HG02610 (cell line): ENCODE measurements at regions not wholly inside any gene's neighbourhood (a gene's known extent, or its start where the extent isn't known, plus 50 kb on each side); places are given as distances from the start of the nearest gene placed in this dataset.

ENCODE experiments used
- ATAC-seq: cut with Tn5 transposase; IDR thresholded peaks from one replicate; pipeline ENCODE4 v1.9.1; 2021; ENCODE audit warnings: mild to moderate bottlenecking, moderate library complexity; ENCODE audit not compliant: unreplicated experiment

DNA sequence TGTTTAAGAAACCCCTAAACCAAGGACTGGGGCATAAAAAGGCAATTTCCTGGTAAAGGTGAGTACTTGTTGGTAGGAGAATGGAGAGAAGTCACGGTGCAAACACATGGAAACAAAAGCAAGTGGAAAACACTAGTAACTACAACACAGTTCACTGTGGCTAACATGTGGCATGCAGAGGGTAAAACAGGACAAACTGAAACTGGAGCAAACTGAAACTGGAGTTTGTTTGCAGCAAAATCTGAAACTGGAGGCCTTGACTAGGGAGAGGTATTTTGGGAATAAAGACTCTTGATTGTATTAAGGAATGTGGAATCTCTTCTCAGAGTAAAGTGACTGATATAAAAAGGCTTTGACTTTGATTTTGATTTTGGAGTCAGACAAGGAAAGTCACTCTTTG lies 376.3 kb upstream of the PRMT6 start:
- ATAC-seq = no peak

- no peak for ATAC-seq
Measured at GRCh38 chr1:106680776-106681344, 375.6 kb upstream of the PRMT6 start.

DNA sequence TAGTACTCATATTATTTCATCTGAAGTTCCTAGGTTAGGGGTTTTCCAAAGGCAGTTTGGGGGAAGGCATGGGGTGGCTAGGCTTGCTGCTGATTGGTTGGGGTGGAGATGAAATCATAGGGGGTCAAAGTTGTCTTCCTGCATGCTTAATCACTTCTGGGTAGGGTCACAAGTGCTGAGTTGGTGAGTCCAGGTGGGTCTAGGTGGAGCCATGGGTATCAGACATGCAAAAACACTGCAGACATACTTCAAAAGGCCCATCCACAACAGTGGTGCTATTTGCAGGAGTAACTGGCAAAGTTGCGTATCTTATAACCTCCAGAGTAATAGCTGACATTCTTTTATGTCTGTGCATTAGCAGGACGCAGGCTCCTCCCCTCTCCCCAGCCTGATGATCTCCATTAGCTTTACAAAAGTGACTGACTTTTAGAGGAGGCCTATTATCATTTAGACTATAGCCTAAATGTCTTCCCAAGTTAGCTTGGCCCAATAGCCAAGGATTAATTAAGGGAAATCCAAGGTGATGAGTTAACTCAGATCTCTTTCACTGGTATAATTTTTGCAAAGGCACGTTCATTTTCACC lies 374.4 kb upstream of the PRMT6 start:
- no peak for ATAC-seq

GRCh38 chr1:106688446-106688845 lies 368.0 kb upstream of the PRMT6 start:
- no peak for ATAC-seq

- ATAC-seq = no peak
Measured at GRCh38 chr1:106698660-106699059, 357.8 kb upstream of the PRMT6 start.

DNA sequence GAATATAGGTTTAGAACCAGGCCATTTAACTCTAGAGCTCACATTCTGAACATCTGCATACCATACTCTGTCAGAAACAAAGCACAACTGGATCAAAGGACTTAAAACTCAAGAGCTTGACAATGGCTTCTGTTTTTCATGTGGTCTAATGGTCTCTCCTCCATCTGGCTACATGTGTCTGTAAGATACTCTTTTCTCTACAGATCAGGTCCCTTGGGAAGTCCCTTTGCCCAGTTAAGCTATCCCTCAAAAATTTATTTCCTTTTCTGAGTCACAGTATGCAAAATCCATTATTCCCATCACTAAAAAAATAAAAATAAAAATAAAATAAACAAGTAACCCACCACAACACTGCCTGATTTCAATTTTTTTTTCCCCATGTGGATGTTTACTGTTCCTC lies 357.0 kb upstream of the PRMT6 start:
- no peak for ATAC-seq

GRCh38 chr1:106700211-106700610 lies 356.3 kb upstream of the PRMT6 start:
- no peak for ATAC-seq

- no peak for ATAC-seq
Measured at GRCh38 chr1:106705971-106706370, 350.5 kb upstream of the PRMT6 start.

- ATAC-seq = no peak
Measured at GRCh38 chr1:106717591-106717990, 338.9 kb upstream of the PRMT6 start.

GRCh38 chr1:106721790-106722189 lies 334.7 kb upstream of the PRMT6 start:
- ATAC-seq = no peak

DNA sequence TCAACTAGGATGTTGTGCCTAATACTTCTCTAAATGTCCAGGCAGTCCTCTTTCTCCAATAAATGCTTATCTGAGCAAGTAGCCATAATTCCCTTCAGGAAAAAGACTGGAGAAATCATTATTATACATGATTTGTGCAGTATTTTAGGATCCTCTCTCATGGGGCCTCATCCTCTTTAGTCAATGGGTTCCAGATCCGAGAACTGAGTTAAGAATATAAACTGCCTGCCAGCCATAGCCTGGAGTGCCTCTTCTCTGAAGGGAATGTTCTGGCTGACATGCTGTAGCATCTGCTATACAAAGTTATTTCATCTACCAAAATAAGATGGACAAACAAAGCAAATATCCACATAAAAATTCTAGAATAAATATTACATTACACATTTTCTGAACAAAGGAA lies 334.0 kb upstream of the PRMT6 start:
- ATAC-seq = no peak

GRCh38 chr1:106727171-106727570 lies 329.3 kb upstream of the PRMT6 start:
- ATAC-seq = peak; percentile 92

GRCh38 chr1:106746448-106747085 lies 309.9 kb upstream of the PRMT6 start:
- no peak for ATAC-seq

DNA sequence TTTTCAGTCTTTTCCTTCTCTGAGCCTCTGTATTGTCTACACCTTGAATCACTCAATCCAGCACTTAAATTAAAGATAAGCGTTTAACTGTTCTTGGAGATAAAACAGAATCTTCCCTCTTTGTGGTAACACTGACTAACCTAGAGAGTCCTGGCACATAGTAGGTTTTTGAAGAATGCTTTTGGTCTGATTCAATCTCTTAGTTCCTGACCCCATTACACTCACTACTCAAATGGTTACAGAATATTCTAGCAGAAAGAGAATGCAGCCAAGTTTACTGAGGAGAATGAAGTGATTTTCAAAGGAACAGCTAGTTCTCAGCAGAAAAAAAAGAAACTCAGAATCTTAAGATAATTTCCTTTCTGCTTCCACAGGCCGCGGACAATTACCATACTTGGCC lies 309.2 kb upstream of the PRMT6 start:
- ATAC-seq = no peak

DNA sequence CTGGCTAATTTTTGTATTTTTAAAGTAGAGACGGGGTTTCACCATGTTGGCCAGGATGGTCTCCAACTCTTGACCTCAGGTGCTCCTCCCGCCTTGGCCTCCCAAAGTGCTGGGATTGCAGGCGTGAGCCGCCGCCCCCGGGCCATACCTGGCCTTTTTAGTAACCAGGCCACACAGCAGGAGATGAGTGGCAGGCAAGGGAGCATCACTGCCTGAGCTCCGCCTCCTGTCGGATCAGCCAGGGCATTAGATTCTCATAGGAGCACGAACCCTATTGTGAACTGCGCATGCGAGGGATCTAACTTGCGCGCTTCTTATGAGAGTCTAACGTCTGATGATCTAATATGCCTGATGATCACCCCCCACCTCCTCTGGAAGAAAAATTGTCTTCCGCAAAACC lies 308.7 kb upstream of the PRMT6 start:
- no peak for ATAC-seq

GRCh38 chr1:106748606-106749005 lies 307.9 kb upstream of the PRMT6 start:
- ATAC-seq = no peak

- ATAC-seq = no peak
Measured at GRCh38 chr1:106749491-106749890, 307.0 kb upstream of the PRMT6 start.

DNA sequence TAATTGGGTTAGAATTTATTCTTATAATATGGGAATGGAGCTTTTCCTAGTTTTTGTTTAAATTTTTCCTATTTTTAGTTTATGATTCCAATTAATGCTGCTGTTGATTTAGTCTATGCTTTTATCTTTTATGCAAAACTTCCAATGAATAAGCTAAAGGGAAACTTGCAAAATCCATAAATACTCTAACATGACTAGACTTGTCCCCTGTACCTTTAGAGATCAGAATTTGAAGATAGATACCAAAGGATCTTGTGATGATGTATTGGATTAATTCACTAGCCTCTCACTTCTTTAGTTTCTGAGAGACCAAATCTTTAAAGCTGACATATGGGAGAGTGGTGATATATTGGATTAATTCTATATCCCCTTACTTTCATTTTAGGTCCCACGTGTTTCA lies 306.6 kb upstream of the PRMT6 start:
- ATAC-seq = no peak

DNA sequence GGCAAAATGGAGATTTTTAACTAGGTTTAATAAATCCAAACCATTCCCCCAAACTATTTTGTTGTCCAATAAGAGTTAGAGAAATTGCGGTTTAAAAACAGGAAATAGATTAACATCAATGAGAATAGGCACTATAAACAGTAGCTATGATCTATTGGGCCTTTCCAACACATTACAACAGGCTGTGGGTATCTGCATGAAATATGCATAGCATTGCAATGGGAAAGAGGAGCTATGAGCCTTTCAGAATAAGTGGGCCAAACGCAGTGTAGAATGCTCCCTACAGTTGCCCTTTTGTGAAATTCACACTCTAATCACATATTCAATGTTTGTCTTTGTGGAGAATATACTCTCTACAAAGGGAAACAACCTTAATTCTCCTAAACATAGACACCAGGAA lies 305.5 kb upstream of the PRMT6 start:
- no peak for ATAC-seq

DNA sequence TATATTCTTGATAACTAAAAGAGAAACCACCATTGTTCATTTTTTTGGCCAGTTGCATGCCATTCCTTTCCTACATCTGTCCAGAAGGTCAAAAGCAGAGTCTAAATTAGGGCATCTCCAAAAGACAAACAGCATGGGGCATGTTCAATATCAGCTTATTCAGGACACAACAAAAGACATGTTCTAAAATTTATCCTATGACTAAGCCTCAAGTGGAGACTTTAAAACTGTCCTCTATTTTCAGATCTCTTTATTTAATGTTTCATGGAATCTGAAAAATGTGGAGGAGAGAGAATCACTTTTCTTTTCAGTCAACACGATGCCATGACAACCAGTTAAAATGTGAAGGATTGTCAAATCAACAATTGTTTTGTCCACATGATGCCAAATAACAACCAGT lies 303.4 kb upstream of the PRMT6 start:
- no peak for ATAC-seq

DNA sequence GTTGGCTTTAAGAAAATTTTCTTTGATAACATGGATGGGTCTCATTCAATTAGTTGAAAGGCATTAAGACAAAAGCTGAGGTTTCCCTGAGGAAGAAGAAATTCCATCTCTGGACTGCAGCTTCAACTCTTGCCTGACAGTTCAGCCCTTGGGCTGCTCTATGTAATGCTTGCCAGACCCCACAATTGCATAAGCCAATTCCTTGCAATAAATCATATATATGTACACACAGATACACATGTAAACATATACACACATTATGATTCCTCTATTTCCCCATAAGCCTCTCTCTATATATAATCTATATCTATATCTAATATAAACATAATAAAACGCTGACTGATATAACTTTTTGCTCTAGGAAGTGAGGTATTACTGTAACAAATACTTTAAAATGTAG lies 301.5 kb upstream of the PRMT6 start:
- ATAC-seq = no peak

- no peak for ATAC-seq
Measured at GRCh38 chr1:106755682-106756406, 300.6 kb upstream of the PRMT6 start.
